Heart left ventricle (tissue), 13 donors: ENCODE measurements at regions not wholly inside any gene's neighbourhood (a gene's known extent, or its start where the extent isn't known, plus 50 kb on each side); places are given as distances from the start of the nearest gene placed in this dataset.

Source experiments
- POLR2A ChIP-seq, 2 donors: fragments of 450-650 bp; IDR thresholded peaks; one replicate each; pipeline ENCODE4 v1.6.1; 2017; ENCODE audit warnings: antibody characterized with exemption in 2 of 2, mild to moderate bottlenecking in 2 of 2, moderate library complexity in 2 of 2
- TF ChIP-seq, protein P1 (sequence below), 12 donors: fragments of 200-600 bp; sonication (generic) in 4 of 12; IDR thresholded peaks; one replicate each; pipeline versions ENCODE4 v1.5.0 to v1.8.0; 2018 to 2022; ENCODE audit warnings: antibody characterized with exemption in 12 of 12, mild to moderate bottlenecking in 5 of 12
- donor health status: ischemic (EF 13 %, LVEDD 7.1; RV severe dilation, severe dysfunction).
- donor health status: DM: no; HTN: yes; CAD: no.
- donor health status: DM: no; HTN: no; CAD: no.
- donor health status: ischemic (EF 25% LVEDD 6.9; RV normal size, moderate dysfunction).
- donor health status: ischemic (EF 25% LVEDD 5.7; RV mildly dilated, moderate dysfunction).
- donor health status: ischemic (EF 35%, LVEDD 5.7; RV mildly dilated, moderate dysfunction).
- donor health status: nonischemic (EF 11% LVEDD 7.7; RV severe dilation, severe dysfunction).
- donor health status: DM: yes; HTN: yes; CAD: no.
- donor health status: PGD.
- donor health status: ischemic (EF 29% LVEDD 5.4; RV normal size, mild dysfunction).
- donor health status: nonischemic (EF 23%, LVEDD 6.1; RV moderate dilation, normal function).

- TF ChIP-seq, protein P1, sequence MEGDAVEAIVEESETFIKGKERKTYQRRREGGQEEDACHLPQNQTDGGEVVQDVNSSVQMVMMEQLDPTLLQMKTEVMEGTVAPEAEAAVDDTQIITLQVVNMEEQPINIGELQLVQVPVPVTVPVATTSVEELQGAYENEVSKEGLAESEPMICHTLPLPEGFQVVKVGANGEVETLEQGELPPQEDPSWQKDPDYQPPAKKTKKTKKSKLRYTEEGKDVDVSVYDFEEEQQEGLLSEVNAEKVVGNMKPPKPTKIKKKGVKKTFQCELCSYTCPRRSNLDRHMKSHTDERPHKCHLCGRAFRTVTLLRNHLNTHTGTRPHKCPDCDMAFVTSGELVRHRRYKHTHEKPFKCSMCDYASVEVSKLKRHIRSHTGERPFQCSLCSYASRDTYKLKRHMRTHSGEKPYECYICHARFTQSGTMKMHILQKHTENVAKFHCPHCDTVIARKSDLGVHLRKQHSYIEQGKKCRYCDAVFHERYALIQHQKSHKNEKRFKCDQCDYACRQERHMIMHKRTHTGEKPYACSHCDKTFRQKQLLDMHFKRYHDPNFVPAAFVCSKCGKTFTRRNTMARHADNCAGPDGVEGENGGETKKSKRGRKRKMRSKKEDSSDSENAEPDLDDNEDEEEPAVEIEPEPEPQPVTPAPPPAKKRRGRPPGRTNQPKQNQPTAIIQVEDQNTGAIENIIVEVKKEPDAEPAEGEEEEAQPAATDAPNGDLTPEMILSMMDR (IDR thresholded peaks at IDR 0.05) = no peak
- no peak for TF ChIP-seq POLR2A (IDR thresholded peaks at IDR 0.05)
Measured at GRCh38 chr9:99565203-99565602, 256.5 kb upstream of the NR4A3 start.
